Hypothalamus (tissue), 51 donors: ENCODE measurements at regions not wholly inside any gene's neighbourhood (a gene's known extent, or its start where the extent isn't known, plus 50 kb on each side); places are given as distances from the start of the nearest gene placed in this dataset.

Experiments used
- DNase-seq, 51 donors: peaks; one replicate each; lab custom pipeline; 2025; lab: John Stamatoyannopoulos, UW

DNA sequence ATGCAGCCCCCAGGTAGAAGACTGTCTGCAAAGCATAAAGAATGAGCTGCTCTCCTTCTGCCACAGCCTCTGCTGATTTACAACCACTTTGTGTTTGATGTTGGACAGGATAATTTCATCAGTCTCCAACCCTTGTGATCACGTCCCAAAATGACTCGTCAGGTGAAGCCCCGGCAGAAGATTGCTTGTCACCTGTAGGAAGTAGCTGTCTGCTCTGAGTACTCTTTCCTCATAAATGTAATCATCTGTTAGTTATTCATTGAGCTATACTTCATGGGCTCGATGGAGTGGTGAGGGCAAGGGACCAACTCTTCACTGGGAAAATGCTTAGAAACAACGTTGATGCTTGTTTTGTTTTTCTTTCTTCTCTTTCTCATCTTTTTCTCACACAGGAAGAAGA is 290.9 kb upstream of the SP8 start:
- DNase-seq = no peak

DNA sequence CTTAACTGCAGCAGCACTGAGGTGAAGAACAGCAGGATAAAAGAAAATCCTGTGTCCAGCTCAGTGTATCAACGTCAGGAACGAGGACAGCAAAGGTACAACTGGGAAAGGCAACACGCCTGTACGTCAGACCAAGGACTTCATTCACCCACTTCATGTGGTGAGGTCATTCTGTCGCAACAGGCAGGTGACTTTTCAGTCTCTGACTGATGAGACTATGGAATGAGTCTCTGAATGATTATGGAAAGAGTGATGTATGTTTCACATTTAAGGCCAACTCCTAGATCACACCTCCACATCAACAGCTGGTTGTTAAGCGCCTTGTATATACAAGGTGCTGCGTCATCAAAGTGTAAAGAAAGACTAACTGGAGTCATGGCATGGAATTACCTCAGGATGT is 297.6 kb upstream of the SP8 start:
- no peak for DNase-seq

DNA sequence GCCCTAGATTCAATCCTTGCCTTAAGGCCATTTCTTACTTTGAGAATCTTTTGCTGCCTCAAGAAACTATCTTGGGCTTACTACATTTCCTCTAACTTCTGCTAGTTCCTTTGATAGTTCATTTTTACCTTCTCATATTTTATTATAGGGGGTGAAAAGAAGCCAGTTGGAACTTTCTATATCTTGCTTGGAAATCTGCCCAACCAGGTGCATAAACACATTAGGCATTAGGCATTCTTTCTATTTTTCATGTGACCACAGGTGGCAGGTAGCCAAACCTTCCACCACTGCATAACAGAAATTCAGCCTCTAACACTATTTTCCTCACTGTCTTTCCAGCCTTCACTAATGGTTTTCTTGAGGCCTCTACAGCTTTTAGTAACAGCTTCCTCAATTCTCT is 300.0 kb upstream of the SP8 start:
- DNase-seq = no peak

DNA sequence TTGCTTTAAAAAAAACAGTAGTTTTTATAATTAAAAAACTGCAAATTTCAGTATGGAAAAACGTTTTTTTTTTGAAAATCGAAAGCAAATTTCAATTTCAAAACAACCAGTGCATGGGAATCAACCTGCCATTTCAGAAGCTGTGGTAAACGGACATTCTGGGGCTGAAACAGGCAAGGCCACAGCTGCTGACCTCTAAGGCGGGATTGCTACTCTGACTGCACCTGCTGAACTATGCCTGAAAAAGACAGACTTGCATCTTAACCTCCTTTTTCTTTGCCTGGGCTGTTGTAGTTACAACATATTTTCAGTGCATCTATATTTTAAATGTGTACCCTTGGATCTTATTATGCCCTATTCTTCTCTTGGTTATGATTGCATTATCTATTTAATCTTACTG is 303.0 kb upstream of the SP8 start:
- DNase-seq = no peak

DNA sequence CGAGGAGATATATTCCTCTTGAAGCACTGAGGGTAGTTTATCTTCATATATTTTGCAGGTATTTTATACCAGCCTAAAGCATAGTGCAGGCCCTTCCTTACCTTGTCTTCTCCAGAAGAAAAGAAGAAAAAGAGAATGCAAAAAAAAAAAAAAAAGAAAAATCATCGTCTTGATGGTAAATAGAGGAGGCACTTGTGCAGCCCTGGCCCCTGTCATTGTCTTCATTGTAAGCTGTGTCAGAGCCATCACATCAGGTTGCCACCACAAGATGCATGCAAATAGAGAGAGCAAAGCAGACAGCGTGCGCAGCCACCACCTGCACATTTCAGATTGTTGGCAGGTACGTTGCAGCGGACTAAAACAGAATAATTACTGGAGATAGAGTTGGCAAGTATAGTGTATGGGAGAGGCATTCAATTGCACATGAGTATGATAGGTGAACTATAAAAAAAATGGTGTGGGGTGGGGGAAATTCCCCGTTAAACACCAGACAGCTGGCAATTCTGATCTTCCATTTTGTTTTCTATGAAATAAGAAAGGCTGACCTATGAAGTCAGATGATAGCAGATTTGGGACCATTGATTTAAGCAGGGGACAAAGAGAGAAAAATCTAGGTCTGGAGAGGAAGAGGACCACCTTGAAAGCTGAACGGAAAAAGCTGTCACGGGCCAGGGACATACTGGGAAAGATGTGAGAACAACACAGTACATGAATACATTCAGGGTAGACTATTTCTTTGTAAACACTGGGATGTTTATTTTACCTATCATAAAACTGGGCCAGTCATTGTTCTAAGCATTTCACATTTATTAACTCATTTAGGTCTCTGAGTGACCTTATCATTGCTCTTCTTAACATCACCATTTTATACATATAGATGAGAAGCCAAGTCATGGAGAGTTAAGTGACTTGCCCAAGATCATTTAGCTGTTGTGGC is 306.3 kb upstream of the SP8 start:
- no peak for DNase-seq

DNA sequence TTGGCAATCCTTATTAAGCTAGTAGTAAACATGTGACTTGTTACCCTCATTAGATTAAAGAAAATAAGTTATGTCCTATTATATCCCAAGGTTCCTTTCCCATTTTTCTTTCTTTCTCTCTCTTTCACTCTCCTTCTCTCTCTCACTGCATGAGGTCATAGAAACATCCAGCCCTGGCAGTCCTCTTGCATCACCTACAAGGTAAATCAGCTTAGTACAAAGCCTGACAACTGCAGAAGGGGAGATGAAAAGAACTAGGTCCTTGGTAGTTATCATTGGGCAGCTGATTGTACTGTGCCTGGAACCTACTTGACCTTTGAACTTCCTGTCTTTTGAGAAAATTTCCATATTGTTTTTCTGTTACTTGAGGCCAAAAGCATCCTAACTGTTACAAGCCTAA is 307.9 kb upstream of the SP8 start:
- DNase-seq = no peak

DNA sequence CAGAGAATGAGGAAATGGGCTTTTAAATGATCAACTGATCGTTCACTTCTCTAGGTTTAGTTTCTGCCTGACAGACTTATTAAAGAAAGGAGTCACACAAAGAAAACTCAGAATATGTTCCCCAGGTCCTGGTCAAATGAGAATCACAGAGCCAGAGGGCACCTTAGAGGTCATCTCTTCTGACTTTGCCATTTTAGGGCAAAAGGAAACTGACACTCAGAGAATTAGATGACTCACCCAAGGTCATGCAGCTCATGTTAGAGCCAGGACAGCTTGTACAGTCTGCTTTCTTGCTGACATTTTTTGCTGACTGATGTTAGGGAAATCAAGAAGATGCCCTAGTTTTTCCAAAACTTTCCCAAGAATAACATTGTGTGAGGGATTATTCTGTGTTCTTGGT is 312.7 kb upstream of the SP8 start:
- DNase-seq = no peak

DNA sequence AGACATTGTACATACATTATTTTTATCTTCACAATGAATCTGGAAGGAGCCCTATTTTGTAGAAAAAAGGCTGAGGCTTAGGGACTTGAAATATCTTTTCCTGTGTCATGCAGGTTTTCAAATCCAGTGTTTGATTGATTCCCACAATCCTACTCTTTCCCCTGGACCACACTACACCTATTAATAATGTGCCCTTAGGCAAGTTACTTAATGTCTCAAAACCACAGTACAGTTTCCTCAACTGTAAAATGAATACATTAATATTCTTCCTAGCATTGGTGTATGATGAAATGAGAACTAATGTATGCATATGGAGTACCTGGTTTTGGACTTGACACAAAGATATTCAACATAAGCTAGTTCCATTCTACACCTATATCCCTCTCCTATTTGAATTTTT is 313.3 kb upstream of the SP8 start:
- no peak for DNase-seq

DNA sequence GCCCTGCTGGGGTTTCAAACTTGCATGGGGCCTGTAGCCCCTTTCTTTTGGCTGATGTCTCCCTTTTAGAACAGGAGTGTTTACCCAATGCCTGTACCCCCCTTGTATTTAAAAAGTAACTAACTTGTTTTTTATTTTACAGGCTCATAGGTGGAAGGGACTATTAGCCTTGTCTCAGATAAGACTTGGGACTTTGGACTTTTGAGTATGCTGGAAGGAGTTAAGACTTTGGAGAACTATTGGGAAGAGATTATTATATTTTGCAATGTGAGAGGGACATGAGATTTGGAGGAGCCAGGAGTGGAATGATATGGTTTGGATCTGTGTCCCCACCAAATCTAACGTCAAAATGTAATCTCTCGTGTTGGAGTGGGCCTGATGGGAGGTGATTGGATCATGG is 314.9 kb upstream of the SP8 start:
- DNase-seq = no peak

DNA sequence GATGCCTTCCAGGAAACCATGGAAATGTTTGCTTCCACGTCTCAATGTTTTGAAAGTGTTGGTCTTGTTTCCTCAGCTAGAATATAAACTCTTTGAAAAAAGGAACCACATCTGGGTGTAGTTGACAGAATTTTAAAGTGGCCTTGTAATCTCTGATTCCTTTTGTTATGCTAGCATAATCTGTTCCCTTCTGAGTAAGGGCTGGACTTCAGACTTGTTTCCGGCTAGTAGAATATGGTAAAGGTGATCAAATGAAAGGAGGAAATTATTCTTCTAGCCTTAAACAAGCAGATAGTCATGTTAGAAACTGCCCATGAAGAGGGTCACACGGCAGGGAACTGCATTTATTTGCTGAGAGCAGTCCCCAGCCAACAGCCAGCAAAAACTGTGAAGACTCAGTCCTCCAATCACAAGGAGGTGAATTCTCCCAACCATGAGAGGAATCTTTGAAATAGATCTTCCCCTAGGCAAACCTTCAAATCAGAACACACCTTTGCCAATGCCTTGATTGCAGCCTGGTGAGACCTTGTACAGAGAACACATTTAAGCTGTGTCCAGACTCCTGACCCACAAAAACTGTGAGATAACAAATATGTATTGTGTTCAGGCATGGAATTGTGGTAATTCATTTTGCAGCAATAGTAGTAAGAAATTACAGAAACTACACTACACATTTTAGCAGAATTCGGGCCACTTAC is 316.9 kb upstream of the SP8 start:
- DNase-seq = no peak

DNA sequence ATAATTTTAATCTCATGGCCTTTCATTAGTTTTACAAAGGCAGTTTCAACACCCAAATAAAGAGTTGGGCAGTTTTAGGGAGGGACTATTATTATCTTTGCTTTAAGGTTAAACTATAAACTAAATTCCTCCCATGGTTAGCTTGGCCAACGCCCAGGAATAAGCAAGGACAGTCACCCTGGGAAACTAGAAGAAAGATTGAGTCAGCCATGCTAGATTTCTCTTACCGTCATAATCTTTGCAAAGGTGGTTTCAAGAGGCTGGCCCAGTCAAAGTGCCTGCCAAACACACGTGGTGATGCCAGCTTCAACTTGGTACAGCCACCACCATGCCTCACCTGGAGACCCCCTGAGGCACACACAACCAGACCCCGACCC is 317.4 kb upstream of the SP8 start:
- no peak for DNase-seq

DNA sequence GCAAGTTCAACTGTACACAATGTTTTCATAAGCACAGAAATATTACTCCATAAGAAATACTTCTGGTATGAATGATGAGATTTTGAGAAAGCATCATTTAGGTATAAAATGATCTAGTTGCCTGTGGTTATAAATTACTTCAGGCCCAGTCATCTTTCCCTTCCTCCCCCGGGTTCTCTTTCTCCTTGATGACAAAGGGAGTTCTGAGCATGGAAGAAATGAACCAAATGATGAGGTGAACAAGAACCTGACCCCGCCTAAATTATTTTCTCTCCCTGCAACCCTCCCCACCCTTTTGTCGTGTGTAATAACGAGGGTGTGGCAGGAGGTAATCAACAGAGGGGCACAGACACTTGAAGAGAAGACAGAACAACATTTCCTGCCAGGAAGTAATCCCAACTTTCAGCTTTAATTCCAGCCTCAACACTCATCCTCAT is 319.6 kb upstream of the SP8 start:
- no peak for DNase-seq

DNA sequence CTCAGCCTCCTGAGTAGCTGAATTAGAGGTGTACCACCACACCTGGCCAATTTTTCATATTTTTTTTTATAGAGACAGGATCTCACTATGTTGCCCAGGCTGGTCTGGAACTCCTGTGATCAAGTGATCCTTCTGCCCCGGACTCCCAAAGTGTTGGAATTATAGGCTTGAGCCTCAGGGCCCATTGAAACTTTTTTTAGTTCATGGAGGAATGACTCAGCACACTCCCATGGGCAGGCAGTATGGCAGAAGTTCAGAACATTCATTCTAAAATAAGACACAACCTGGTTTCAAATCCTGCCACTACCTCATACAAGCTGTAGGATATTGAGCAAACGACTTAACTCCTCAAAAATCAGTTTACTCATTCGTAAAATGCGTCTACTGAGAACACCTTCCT is 320.4 kb upstream of the SP8 start:
- no peak for DNase-seq

DNA sequence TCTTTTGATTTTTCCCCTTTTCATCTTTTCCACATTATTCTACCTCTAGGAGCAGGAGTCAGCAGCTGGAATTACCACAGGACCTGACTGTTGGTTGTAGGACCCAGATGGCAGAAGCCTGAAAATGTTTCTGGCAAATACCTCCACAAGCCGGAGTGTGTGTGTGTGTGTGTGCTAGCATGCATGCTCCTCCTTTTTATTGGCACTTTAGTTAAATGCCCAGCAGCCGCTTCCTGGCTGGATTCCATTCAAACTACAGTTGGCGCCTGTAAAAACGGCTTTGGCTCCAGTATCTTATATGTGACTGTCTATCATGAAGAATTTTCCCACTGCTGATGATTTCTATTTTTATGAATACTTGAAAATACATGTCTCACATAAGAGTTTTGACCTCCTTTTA is 319.7 kb upstream of the SP4 start:
- peak in 1 of 51 donors; percentile 2 for DNase-seq

DNA sequence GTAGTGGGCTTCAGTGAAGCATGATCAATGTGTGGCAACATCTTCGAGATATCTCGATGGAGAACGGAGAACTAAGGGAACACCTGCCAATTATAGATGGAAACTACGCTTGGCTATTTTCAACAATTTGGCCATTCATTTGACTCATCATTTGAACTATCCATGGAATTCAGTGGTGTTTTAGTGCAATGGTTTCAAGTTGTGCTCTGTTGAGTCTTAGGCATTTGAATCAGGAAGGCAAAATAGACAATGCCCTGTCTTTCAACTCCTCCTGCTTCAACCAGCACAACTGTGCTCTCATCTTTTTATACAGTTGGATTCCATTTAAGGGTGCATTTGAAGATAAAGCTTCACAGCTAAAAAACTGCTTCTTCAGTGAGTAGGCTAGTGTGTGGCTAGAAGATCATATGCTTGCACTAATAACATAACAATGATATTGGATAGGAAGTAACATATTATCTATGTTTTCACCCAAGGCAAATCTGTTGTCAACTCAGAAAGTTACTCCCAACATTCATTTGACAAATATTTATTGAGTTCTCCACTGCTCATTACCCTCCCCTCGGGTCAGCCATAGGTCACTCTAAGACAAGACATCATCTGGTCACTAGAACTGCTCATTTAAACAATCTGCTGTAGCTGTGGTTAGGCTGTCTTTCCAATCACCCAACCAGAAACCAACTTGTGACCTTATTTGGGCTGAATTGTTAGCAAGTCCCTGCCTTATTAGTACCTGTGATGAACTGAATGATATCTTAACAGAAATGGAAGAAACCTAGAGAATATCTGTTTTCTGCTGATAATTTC is 314.1 kb upstream of the SP4 start:
- no peak for DNase-seq

DNA sequence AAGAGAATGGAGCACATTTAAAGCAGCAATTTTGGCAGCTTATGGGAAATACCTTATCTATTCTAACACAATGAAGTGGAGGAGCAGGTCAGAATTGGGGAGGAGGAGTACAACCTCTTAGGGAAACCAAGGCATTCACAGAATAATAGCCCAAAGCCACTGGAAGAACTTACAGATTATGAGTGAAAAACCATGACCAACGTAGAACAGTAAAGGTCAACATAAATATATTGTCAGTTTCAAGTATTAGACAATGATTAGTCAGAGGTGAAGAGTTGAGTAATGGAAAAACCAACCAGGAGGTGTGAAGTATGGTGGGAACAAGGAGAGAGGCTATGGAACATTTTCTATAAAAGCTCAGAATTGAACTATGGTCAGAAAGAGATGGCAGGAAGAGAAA is 304.3 kb upstream of the SP4 start:
- DNase-seq = no peak

DNA sequence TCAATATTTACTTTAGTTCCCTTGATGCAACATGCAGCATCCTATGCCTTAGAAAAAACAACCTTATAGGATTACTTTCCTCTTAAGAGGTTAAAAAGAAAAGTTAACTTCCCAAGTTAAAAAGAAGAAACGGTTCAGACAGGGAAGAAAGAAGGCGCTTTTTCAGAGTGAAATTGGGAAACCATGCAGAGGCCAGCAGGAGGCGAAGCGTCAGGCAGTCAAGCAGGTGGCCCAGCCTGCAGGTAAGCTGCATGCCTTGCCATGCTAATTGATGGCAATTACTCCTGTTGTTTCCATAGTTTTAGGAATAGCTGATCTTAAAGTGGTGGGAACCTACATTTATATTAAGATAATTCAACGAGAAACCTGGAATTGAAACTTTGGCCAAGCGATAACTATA is 302.6 kb upstream of the SP4 start:
- DNase-seq = no peak

DNA sequence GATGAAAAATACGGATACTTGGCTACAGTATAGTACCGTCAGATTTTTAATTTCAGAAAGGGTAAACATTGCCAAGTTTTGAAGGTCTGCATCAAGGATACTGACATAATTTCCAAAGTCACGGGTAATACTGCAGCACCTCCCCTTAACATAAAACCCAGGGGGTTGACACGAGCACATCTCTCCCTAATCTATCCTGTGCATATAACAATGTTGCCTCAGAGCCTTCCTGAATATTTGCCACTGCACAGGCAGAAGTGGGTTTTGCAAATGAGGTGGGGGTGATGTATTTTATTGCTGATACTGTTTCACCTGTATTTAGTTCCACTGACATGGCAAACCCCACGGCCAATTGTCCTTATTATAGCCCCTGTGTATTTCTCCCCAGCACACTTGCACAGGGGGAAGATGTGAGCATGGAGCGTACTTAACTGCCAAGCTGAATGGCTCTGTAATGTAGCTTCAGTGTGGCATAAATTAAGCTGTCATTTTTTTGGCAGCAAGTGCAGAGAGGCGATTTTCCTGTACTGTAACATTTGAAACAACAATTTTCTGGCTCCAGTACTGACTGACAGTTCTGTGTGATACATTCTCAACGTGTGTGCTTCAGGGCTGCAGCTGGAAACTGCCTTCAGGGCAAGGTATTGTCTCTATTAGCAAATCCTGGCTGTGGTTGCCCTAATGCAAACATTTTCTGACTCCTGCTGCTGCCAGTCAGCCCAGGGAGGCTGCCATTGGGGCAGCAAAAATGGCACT is 299.6 kb upstream of the SP4 start:
- no peak for DNase-seq

DNA sequence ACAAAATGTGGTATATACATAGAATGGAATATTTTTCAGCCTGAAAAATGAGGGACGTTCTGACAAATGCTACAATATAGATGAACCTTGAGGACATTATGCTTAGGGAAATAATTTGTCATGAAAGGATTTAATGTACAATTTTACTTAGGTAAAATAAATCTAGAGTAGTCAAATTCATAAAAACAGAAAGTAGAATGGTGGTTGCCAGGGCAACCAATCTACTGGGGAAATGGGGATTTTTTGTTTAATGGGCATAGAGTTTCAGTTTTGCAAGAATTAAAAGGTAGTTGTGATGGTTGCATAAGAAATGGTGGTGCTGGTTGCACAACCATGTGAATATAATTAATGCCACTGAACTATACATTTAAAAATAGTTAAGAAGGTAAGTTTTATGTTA is 296.0 kb upstream of the SP4 start:
- no peak for DNase-seq

DNA sequence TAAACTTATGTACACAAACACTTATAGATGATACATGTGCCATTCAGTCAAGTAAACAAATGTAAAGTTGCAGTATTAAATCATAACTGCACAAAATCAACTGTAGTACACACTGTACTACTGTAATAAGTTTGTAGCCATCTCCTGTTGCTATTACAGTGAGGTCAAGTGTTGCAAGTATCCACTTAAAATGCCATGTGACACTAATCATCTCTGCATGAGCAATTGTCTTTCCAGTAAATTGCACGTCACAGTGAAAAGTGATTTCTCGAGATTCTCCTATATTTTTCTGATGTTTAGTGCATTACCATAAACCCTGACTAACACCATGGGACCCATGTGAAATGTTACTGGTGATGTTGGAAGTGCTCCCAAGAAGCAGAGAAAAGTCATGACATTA is 293.3 kb upstream of the SP4 start:
- no peak for DNase-seq

DNA sequence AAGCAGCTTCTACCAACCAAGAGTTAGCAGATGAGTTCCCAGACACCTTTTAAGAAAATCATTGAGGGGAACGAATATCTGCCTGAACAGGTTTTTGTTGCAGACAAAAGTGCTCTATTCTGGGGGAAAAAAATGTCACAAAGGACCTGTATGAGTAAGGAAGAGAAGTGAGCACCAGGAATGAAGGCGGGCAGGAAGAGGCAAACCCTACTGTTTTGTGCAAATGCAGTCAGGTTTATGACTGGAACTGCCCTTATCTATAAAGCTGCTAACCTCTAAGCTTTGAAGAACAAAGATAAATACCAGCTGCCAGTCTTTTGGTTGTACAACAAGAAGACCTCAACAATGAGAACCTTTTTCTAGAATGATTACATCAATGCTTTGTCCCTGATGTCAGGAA is 292.4 kb upstream of the SP4 start:
- no peak for DNase-seq
